Neuronal stem cell (in vitro differentiated cells): ENCODE measurements at regions not wholly inside any gene's neighbourhood (a gene's known extent, or its start where the extent isn't known, plus 50 kb on each side); places are given as distances from the start of the nearest gene placed in this dataset.

ENCODE experiments used
- DNase-seq: peaks from one replicate; pipeline ENCODE4 v3.0.0-alpha.2; 2013; ENCODE audit warnings: low spot score
- H2AFZ ChIP-seq: one replicate; pipeline ENCODE4 v1.6.1; 2013; ENCODE audit warnings: mild to moderate bottlenecking, low read length, inconsistent platforms
- H2AK5ac ChIP-seq: 2 replicates; pipeline ENCODE4 v1.6.1; 2013; ENCODE audit warnings: low read depth, mild to moderate bottlenecking, inconsistent platforms, low read length, moderate library complexity, mixed read lengths
- H2BK120ac ChIP-seq: 2 replicates; pipeline ENCODE4 v1.6.1; 2013; ENCODE audit warnings: low read depth, mild to moderate bottlenecking, inconsistent platforms, low read length, moderate library complexity, mixed read lengths
- H2BK12ac ChIP-seq: one replicate; pipeline ENCODE4 v1.6.1; 2013; ENCODE audit warnings: low read length, inconsistent platforms
- H2BK15ac ChIP-seq: 2 replicates; pipeline ENCODE4 v1.6.1; 2013; ENCODE audit warnings: mild to moderate bottlenecking, low read length, inconsistent platforms, mixed read lengths
- H2BK5ac ChIP-seq: one replicate; pipeline ENCODE4 v1.6.1; 2013; ENCODE audit warnings: inconsistent platforms, mild to moderate bottlenecking, low read length, moderate library complexity
- H3K14ac ChIP-seq: one replicate; pipeline ENCODE4 v1.6.1; 2013; ENCODE audit warnings: low read length, inconsistent platforms
- H3K18ac ChIP-seq: 2 replicates; pipeline ENCODE4 v1.6.1; 2013; ENCODE audit warnings: low read length, inconsistent platforms
- H3K23ac ChIP-seq: 2 replicates; pipeline ENCODE4 v1.6.1; 2013; ENCODE audit warnings: low read depth, mild to moderate bottlenecking, mixed read lengths, low read length, inconsistent platforms; ENCODE audit not compliant: poor library complexity
- H3K27ac ChIP-seq: replicated peaks from 3 replicates; pipeline ENCODE4 v1.5.1; 2013; ENCODE audit warnings: low read length, inconsistent platforms
- H3K27me3 ChIP-seq, 3 experiments: 2 replicates each; pipeline ENCODE4 v1.6.1; 2013; ENCODE audit warnings: low read length in 3 of 3, mild to moderate bottlenecking in 2 of 3, inconsistent platforms in 1 of 3, low read depth in 1 of 3, mixed read lengths in 1 of 3, moderate library complexity in 1 of 3; ENCODE audit not compliant: control insufficient read depth in 3 of 3, insufficient read depth in 3 of 3
- H3K36me3 ChIP-seq, 2 donors: replicated peaks in 1 of 2; 2 replicates each; pipeline ENCODE4 v1.6.1; 2013; ENCODE audit warnings: low read length in 2 of 2; ENCODE audit not compliant: control insufficient read depth in 2 of 2, insufficient read depth in 2 of 2
- H3K4ac ChIP-seq: 2 replicates; pipeline ENCODE4 v1.6.1; 2013; ENCODE audit warnings: inconsistent platforms, mild to moderate bottlenecking, low read length, moderate library complexity
- H3K4me1 ChIP-seq, 2 donors: 1 replicate in 1 of 2; 2 replicates in 1 of 2; pipeline ENCODE4 v1.6.1; 2013; ENCODE audit warnings: low read length in 2 of 2, low read depth in 1 of 2; ENCODE audit not compliant: control insufficient read depth in 2 of 2, insufficient read depth in 1 of 2
- H3K4me2 ChIP-seq: one replicate; pipeline ENCODE4 v1.6.1; 2013; ENCODE audit warnings: mild to moderate bottlenecking, low read length, inconsistent platforms; ENCODE audit not compliant: insufficient read depth, poor library complexity, severe bottlenecking
- H3K4me3 ChIP-seq, 2 donors: 2 replicates each; pipeline ENCODE4 v1.5.1; 2013; ENCODE audit warnings: low read length in 2 of 2, mild to moderate bottlenecking in 2 of 2, inconsistent platforms in 1 of 2, moderate library complexity in 1 of 2
- H3K79me1 ChIP-seq: one replicate; pipeline ENCODE4 v1.6.1; 2013; ENCODE audit warnings: low read depth, mild to moderate bottlenecking, inconsistent platforms, low read length, moderate library complexity
- H3K9ac ChIP-seq: one replicate; pipeline ENCODE4 v1.6.1; 2013; ENCODE audit warnings: mild to moderate bottlenecking, low read depth, low read length, inconsistent platforms; ENCODE audit not compliant: poor library complexity
- H3K9me3 ChIP-seq, 2 donors: replicated peaks in 1 of 2; 2 replicates each; pipeline versions ENCODE3 to v1.6.1; 2013; ENCODE audit warnings: low read length in 2 of 2, mild to moderate bottlenecking in 2 of 2, inconsistent platforms in 1 of 2, low read depth in 1 of 2, mixed read lengths in 1 of 2, moderate library complexity in 1 of 2; ENCODE audit not compliant: control insufficient read depth in 2 of 2, insufficient read depth in 1 of 2
- H4K8ac ChIP-seq: one replicate; pipeline ENCODE4 v1.6.1; 2013; ENCODE audit warnings: low read depth, mild to moderate bottlenecking, inconsistent platforms, low read length, moderate library complexity
- H4K91ac ChIP-seq: one replicate; pipeline ENCODE4 v1.6.1; 2013; ENCODE audit warnings: low read length, low read depth, mild to moderate bottlenecking, inconsistent platforms; ENCODE audit not compliant: poor library complexity
- WGBS, 2 donors: extraction: QIAGEN DNeasy Blood & Tissue Kit; methylation state at CpG; one replicate each; pipeline ENCODE4 v1.1.7; 2013; ENCODE audit warnings: missing lambda C conversion rate in 2 of 2, mixed read lengths in 1 of 2; ENCODE audit not compliant: insufficient read length in 2 of 2, insufficient replicate concordance in 1 of 2; ENCODE audit errors: extremely low coverage in 2 of 2; 5-methylcytosine and 5-hydroxymethylcytosine counted together

DNA sequence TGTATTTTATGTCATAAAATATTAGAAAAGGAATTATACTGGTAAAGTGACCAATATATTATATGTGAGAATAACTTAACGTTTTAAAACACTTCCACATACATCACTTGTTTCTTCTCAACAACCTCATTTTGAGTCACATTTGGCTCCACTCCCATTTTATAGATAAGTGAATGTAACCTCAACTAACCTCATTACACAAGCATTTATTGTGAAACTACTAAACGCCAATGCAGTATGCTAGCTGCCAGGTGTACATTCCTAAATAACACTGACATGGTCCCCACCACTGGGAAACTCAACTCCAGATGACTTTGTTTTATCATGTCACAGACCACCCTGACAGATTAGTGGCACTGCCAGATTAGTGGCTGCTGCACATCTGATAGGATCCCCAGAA, 249.7 kb upstream of the CNTN4 start:
- no CpG with 5 or more reads among the region's 2 CpGs for WGBS, 2 donors
- H3K79me1 ChIP-seq = no peaks in the 10 kb centered on the region

GRCh38 chr3:1852950-1853349, 245.7 kb upstream of the CNTN4 start:
- H2BK5ac ChIP-seq = no peak overlapping the region
- no peak overlapping the region for H4K8ac ChIP-seq
- no peak overlapping the region for H3K23ac ChIP-seq
- H3K27me3 ChIP-seq = no peaks in the 10 kb centered on the region
- H3K18ac ChIP-seq = no peak overlapping the region
- no peak overlapping the region for H3K27ac ChIP-seq
- DNase-seq = no peak
- H3K9ac ChIP-seq = no peak overlapping the region
- no peak overlapping the region for H2AK5ac ChIP-seq
- no peak overlapping the region for H2AFZ ChIP-seq
- H3K4me2 ChIP-seq = no peak overlapping the region
- H3K4ac ChIP-seq = no peak overlapping the region
- H3K9me3 ChIP-seq = no peaks in the 10 kb centered on the region
- no peaks in the 10 kb centered on the region for H3K4me1 ChIP-seq
- no peak overlapping the region for H2BK120ac ChIP-seq
- no peak overlapping the region for H4K91ac ChIP-seq
- H3K14ac ChIP-seq = no peak overlapping the region
- H3K36me3 ChIP-seq = no peaks in the 10 kb centered on the region
- no peak overlapping the region for H3K4me3 ChIP-seq
- H2BK15ac ChIP-seq = no peak overlapping the region
- H2BK12ac ChIP-seq = no peak overlapping the region
- WGBS, 2 donors = no CpG with 5 or more reads among the region's 2 CpGs
- no peaks in the 10 kb centered on the region for H3K79me1 ChIP-seq

More for the DNA sequence above, 249.7 kb upstream of the CNTN4 start:
- Histone ChIP-seq H4K8ac (no peak overlapping the region), H2BK120ac (no peak overlapping the region), H4K91ac (no peak overlapping the region), H2AFZ (no peak overlapping the region), H3K36me3 (no peaks in the 10 kb centered on the region), H3K14ac (no peak overlapping the region), H3K4me3 (no peak overlapping the region), H3K18ac (no peak overlapping the region), H3K4me2 (no peak overlapping the region), H3K9me3 (no peaks in the 10 kb centered on the region), H2BK5ac (no peak overlapping the region), H2BK12ac (no peak overlapping the region), H2AK5ac (no peak overlapping the region), H3K27me3 (no peaks in the 10 kb centered on the region), H2BK15ac (no peak overlapping the region), H3K23ac (no peak overlapping the region), H3K27ac (no peak overlapping the region), H3K4me1 (no peaks in the 10 kb centered on the region), H3K9ac (no peak overlapping the region), H3K4ac (no peak overlapping the region)
- no peak for DNase-seq

DNA sequence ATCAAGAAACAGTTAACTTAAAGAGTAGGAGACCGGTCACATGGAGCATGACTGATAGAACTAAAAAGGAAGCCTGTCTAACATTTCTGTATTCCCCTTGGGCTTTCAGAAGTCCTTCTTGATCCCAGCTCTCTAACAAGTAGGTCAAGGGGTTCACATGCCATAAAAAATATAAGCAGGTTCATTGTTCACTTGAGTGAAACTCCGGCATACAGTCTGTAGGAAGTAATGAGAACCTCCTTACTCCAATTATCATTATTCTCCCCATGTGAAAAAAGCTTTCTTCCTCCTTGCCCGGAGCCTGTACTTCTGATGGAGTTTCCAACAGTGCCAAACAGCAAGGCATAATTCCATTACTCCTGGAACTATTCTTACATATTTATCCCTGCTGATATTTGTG, 242.8 kb upstream of the CNTN4 start:
- no peak overlapping the region for H2BK15ac ChIP-seq
- no peaks in the 10 kb centered on the region for H3K79me1 ChIP-seq
- H2AK5ac ChIP-seq = no peak overlapping the region
- no peak overlapping the region for H3K18ac ChIP-seq
- no peak overlapping the region for H2AFZ ChIP-seq
- H3K23ac ChIP-seq = no peak overlapping the region
- no peak overlapping the region for H3K9ac ChIP-seq
- H3K27me3 ChIP-seq = no peaks in the 10 kb centered on the region
- H3K9me3 ChIP-seq = no peaks in the 10 kb centered on the region
- no peak overlapping the region for H3K14ac ChIP-seq
- H4K8ac ChIP-seq = no peak overlapping the region
- H2BK5ac ChIP-seq = no peak overlapping the region
- no CpG with 5 or more reads among the region's 3 CpGs for WGBS, 2 donors
- no peak overlapping the region for H3K4me2 ChIP-seq
- H2BK12ac ChIP-seq = no peak overlapping the region
- no peak overlapping the region for H3K27ac ChIP-seq
- H3K4me1 ChIP-seq = no peaks in the 10 kb centered on the region
- H3K4ac ChIP-seq = no peak overlapping the region
- H3K4me3 ChIP-seq = no peak overlapping the region
- no peak for DNase-seq
- H3K36me3 ChIP-seq = no peaks in the 10 kb centered on the region
- no peak overlapping the region for H4K91ac ChIP-seq
- no peak overlapping the region for H2BK120ac ChIP-seq

DNA sequence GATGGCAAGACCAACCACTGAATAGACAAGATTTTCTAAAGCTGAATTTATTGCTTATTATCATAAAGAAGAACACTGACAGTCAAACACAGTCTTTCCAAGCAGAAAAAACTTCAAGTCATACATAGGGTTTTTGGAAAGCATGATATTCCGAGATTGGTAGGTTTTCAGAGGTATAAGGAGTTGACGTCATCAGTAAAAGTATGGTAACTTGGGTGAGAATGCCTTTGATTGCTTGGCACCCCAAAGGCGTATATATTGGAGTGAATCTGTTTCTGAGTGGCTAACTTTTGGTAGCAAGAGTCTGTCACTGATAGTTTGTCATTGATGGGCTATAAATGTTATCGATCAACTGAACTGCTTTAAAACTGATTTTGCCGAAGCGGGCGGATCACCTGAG, 227.9 kb upstream of the CNTN4 start:
- Histone ChIP-seq H2BK15ac (no peak overlapping the region), H2AFZ (no peak overlapping the region), H3K9ac (no peak overlapping the region), H4K91ac (no peak overlapping the region), H3K4me2 (no peak overlapping the region), H2BK120ac (no peak overlapping the region), H3K14ac (no peak overlapping the region), H2AK5ac (no peak overlapping the region), H4K8ac (no peak overlapping the region), H3K4ac (no peak overlapping the region), H3K18ac (no peak overlapping the region), H3K27ac (no peak overlapping the region), H3K9me3 (no peaks in the 10 kb centered on the region), H2BK5ac (no peak overlapping the region), H3K27me3 (no peaks in the 10 kb centered on the region), H2BK12ac (no peak overlapping the region), H3K23ac (no peak overlapping the region), H3K4me1 (no peaks in the 10 kb centered on the region), H3K4me3 (no peak overlapping the region), H3K36me3 (no peaks in the 10 kb centered on the region), H3K79me1 (no peaks in the 10 kb centered on the region)
- no CpG with 5 or more reads among the region's 7 CpGs for WGBS, 2 donors
- no peak for DNase-seq
